ENCODE measurements at regions not wholly inside any gene's neighbourhood (a gene's known extent, or its start where the extent isn't known, plus 50 kb on each side); places are given as distances from the start of the nearest gene placed in this dataset.

DNA sequence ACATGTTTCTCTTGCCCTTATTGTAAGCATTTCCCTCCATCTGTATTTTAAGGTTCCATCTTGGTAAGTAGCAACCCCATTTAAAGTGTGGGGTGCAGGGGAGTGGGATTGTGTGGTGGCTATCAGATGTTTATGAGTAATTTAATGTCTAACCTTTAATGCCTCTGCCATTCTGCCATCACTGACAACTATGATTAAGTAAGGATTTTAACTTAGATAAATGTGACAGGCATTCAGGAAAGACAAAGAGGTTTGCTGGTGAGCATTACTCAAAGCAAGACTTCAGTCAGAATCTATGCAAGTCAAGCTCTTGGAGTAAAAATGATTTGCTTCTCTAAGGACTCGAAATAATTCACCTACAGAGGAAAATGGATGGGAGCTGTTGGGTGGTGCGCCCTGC is 143.0 kb downstream of the NXNL2 start:
- no peak overlapping the region for H3K9ac ChIP-seq
- H3K4me1 ChIP-seq: no peaks in the 10 kb centered on the region
- H4K20me1 ChIP-seq: no peaks in the 10 kb centered on the region
- no peak for TF ChIP-seq Cebpa-rat (IDR thresholded peaks at IDR 0.05)
- no peaks in the 10 kb centered on the region for H3K36me3 ChIP-seq
- no peaks in the 10 kb centered on the region for H3K9me3 ChIP-seq
- no peak overlapping the region for H3K4me3 ChIP-seq
- H3K4me2 ChIP-seq: no peak overlapping the region
- no peak overlapping the region for H3K27ac ChIP-seq
- no peaks in the 10 kb centered on the region for H3K27me3 ChIP-seq

DNA sequence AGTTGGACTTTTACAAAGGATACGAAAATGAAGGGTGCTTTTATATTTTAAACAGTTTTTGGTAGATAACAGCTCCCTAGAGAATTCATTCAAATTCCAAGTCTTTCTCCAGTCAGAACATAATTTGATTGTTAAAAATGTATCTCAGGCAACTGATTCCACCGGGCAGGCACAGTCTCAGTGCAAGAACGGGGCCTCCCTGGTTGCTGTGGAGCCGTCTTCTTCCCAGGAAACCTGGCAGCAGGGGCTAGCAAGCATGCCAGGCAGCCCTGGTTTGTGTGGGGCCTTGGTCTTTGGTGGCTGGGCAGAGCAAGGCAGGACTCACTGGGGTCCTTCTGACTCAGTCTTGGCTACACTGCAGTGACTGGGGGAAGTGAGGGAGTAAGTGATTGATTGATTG is 143.5 kb downstream of the NXNL2 start:
- Histone ChIP-seq H3K36me3 (no peaks in the 10 kb centered on the region), H3K4me1 (no peaks in the 10 kb centered on the region), H3K9me3 (no peaks in the 10 kb centered on the region), H3K4me3 (no peak overlapping the region), H4K20me1 (no peaks in the 10 kb centered on the region), H3K9ac (no peak overlapping the region), H3K27ac (no peak overlapping the region), H3K4me2 (no peak overlapping the region), H3K27me3 (no peaks in the 10 kb centered on the region)
- no peak for TF ChIP-seq Cebpa-rat (IDR thresholded peaks at IDR 0.05)

DNA sequence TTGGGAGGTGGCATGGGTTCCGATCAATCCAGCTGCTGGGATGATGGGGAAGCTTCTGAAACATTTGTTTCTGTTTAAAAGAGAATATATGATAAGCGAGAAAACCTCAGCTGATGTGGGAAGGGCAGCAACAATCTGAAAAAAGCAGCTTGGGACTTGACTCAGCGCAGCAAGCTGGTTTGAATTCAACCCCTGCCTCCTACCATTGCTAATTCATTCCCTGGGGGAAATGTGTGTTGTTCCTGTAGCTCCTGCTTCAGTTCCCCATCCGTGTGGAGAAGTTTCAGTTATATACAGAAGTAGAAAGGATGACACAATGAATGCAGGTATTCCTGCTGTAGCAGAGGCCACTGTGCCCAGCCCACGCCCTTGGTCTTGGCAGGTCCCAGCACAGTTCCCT is 145.1 kb downstream of the NXNL2 start:
- no peak overlapping the region for H3K4me2 ChIP-seq
- H3K4me3 ChIP-seq: no peak overlapping the region
- TF ChIP-seq Cebpa-rat (IDR thresholded peaks at IDR 0.05): no peak
- H3K9ac ChIP-seq: no peak overlapping the region
- no peaks in the 10 kb centered on the region for H3K36me3 ChIP-seq
- no peaks in the 10 kb centered on the region for H3K9me3 ChIP-seq
- H3K27ac ChIP-seq: no peak overlapping the region
- H3K4me1 ChIP-seq: no peaks in the 10 kb centered on the region
- H4K20me1 ChIP-seq: no peaks in the 10 kb centered on the region
- H3K27me3 ChIP-seq: no peaks in the 10 kb centered on the region

GRCh38 chr9:88680505-88681160 is 145.7 kb downstream of the NXNL2 start:
- Histone ChIP-seq H3K4me3 (no peak overlapping the region), H3K9ac (no peak overlapping the region), H3K36me3 (no peaks in the 10 kb centered on the region), H3K9me3 (0 out of 2 replicates have a peak, but pooled peaks cover 1% of the 10 kb centered on the region), H3K27ac (no peak overlapping the region), H3K4me1 (no peaks in the 10 kb centered on the region), H3K4me2 (no peak overlapping the region), H4K20me1 (no peaks in the 10 kb centered on the region), H3K27me3 (no peaks in the 10 kb centered on the region)
- TF ChIP-seq Cebpa-rat (IDR thresholded peaks at IDR 0.05): no peak

- TF ChIP-seq Cebpa-rat (IDR thresholded peaks at IDR 0.05): no peak
- H3K4me2 ChIP-seq: no peak overlapping the region
These were observed 146.5 kb downstream of the NXNL2 start for GRCh38 chr9:88681434-88681833.

DNA sequence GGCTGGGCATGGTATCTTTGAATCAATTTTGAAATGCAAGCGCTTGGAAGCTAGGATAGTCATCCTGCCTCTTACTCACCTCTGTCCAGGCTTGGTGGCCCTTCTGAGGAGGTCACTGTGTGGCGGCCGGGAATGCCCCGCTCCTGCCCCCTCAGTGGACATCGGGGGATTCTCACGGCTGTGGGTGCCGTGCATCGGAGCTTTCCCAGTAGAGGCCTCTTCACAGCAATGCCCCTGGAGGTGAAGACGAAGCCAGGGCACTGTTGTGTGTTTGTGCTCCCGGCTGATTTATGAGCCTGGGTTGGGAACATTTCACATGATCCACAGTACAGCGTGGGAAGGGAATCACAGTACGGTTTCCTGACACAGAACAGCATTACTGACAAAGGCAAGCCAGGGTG is 147.5 kb downstream of the NXNL2 start:
- H3K4me1 ChIP-seq: no peaks in the 10 kb centered on the region
- H3K4me2 ChIP-seq: no peak overlapping the region
- H4K20me1 ChIP-seq: no peaks in the 10 kb centered on the region
- no peak overlapping the region for H3K4me3 ChIP-seq
- 0 out of 2 replicates have a peak, but pooled peaks cover 8% of the 10 kb centered on the region for H3K9me3 ChIP-seq
- TF ChIP-seq Cebpa-rat (IDR thresholded peaks at IDR 0.05): no peak
- H3K9ac ChIP-seq: no peak overlapping the region
- H3K27me3 ChIP-seq: no peaks in the 10 kb centered on the region
- no peaks in the 10 kb centered on the region for H3K36me3 ChIP-seq
- H3K27ac ChIP-seq: no peak overlapping the region

More at GRCh38 chr9:88681434-88681833, 146.5 kb downstream of the NXNL2 start:
- no peaks in the 10 kb centered on the region for H3K4me1 ChIP-seq
- H3K9me3 ChIP-seq: 0 out of 2 replicates have a peak, but pooled peaks cover 8% of the 10 kb centered on the region
- H3K27me3 ChIP-seq: no peaks in the 10 kb centered on the region
- no peak overlapping the region for H3K4me3 ChIP-seq
- no peaks in the 10 kb centered on the region for H4K20me1 ChIP-seq
- H3K9ac ChIP-seq: no peak overlapping the region
- no peaks in the 10 kb centered on the region for H3K36me3 ChIP-seq
- no peak overlapping the region for H3K27ac ChIP-seq

DNA sequence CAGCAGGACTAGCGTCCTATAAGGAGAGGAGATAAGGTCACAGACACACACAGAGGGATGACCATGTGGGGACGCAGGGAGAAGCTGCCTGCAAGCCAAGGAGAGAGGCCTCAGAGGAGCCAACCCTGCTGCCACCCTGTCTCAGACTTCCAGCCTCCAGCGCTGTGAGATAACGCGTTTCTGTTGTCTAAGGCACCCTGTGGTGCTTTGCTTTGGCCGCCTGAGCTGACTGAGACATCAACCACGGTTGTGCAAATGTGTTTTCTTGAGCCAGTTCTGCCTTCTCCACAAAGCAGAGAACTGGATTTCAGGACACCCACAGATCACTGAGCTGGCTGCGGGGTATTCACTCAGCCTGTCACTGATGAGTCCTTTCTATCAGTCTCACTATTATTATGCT is 149.1 kb downstream of the NXNL2 start:
- Histone ChIP-seq H3K27me3 (no peaks in the 10 kb centered on the region), H3K9ac (no peak overlapping the region), H3K4me2 (no peak overlapping the region), H3K4me1 (no peaks in the 10 kb centered on the region), H3K9me3 (0 out of 2 replicates have a peak, but pooled peaks cover 11% of the 10 kb centered on the region), H3K36me3 (no peaks in the 10 kb centered on the region), H4K20me1 (no peaks in the 10 kb centered on the region), H3K27ac (no peak overlapping the region), H3K4me3 (no peak overlapping the region)
- no peak for TF ChIP-seq Cebpa-rat (IDR thresholded peaks at IDR 0.05)

GRCh38 chr9:88684845-88685244 is 149.9 kb downstream of the NXNL2 start:
- no peaks in the 10 kb centered on the region for H3K27me3 ChIP-seq
- no peak overlapping the region for H3K9ac ChIP-seq
- H3K27ac ChIP-seq: no peak overlapping the region
- no peaks in the 10 kb centered on the region for H4K20me1 ChIP-seq
- no peaks in the 10 kb centered on the region for H3K36me3 ChIP-seq
- no peaks in the 10 kb centered on the region for H3K4me1 ChIP-seq
- TF ChIP-seq Cebpa-rat (IDR thresholded peaks at IDR 0.05): no peak
- peaks cover 14% of the 10 kb centered on the region; the same call in 1 of the 2 replicates for H3K9me3 ChIP-seq
- H3K4me2 ChIP-seq: no peak overlapping the region
- H3K4me3 ChIP-seq: no peak overlapping the region

DNA sequence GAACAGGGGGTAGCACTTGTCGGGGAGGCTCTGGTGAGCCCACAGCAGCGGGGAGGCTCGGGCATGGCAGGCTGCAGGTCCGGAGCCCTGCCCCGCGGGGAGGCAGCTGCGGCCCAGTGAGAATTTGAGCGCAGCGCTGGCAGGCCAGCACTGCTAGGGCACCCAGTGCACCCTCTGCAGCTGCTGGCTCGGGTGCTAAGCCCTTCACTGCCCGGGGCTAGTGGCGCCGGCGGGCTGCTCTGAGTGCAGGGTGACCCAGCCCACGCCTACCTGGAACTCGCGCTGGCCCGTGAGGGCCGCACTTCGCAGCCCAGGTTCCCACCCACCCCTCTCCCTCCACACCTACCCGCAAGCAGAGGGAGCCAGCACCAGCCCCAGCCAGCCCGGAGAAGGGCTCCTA is 151.0 kb downstream of the NXNL2 start:
- Histone ChIP-seq H4K20me1 (no peaks in the 10 kb centered on the region), H3K27ac (no peak overlapping the region), H3K4me2 (no peak overlapping the region), H3K9ac (no peak overlapping the region), H3K4me3 (no peak overlapping the region), H3K36me3 (no peaks in the 10 kb centered on the region), H3K9me3 (peaks cover 26% of the 10 kb centered on the region), H3K27me3 (no peaks in the 10 kb centered on the region), H3K4me1 (no peaks in the 10 kb centered on the region)
- TF ChIP-seq Cebpa-rat (IDR thresholded peaks at IDR 0.05): no peak

DNA sequence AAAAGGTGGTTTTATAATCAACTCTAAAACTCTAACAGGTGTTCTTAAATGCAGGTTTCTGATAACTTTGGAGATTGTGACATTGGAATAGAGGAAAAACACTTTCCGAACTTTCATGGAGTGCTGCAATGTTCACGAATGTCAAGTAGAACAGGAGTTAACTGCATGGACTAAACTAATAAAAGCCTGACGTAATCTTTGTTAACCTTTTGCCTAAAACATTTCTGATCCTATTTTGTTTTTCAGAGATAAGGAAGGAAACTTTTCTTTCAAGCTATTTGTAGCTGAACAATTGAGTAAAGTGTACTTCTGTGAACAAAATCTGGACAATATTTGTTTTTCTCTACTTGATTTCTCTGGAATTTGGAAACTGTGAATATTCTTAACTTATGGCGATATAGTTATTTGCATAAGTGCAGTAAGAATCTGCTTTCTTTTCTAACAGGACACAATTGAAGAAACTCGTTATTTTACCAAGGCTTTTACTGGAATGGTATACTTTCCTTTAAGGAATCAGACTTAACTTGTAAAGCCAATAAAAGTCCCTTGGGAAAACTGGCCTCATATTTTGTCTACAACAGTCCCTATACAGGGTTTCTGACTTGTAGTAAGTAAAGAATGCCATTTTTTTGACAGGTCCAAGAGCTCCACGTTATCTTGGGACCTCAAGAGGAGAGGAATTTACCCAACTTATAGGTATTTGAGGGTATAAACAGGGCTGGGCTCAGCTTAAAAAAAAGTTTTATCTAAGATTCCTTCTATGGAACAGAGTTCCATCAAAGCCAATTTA is 154.7 kb downstream of the NXNL2 start:
- TF ChIP-seq Cebpa-rat (IDR thresholded peaks at IDR 0.05): no peak
- Histone ChIP-seq H4K20me1 (no peaks in the 10 kb centered on the region), H3K27me3 (no peaks in the 10 kb centered on the region), H3K4me3 (no peak overlapping the region), H3K9me3 (peaks cover 49% of the 10 kb centered on the region), H3K9ac (no peak overlapping the region), H3K4me2 (no peak overlapping the region), H3K4me1 (peaks cover 12% of the 10 kb centered on the region), H3K27ac (no peak overlapping the region), H3K36me3 (no peaks in the 10 kb centered on the region)
